GM18519 (cell line): ENCODE measurements at regions not wholly inside any gene's neighbourhood (a gene's known extent, or its start where the extent isn't known, plus 50 kb on each side); places are given as distances from the start of the nearest gene placed in this dataset.

Experiments
- ATAC-seq: cut with Tn5 transposase; IDR thresholded peaks from one replicate; pipeline ENCODE4 v1.9.1; 2021; ENCODE audit warnings: mild to moderate bottlenecking, moderate library complexity; ENCODE audit not compliant: unreplicated experiment, low FRiP score

GRCh38 chr7:9778367-9778766, 1195.3 kb upstream of the PHF14 start:
- ATAC-seq = no peak

GRCh38 chr7:9781710-9782109, 1192.0 kb upstream of the PHF14 start:
- no peak for ATAC-seq

- no peak for ATAC-seq
These were observed 1191.4 kb upstream of the PHF14 start for GRCh38 chr7:9782275-9782674.

- no peak for ATAC-seq
These were observed 1188.5 kb upstream of the PHF14 start for GRCh38 chr7:9785211-9785610.

- no peak for ATAC-seq
These were observed 1177.4 kb upstream of the PHF14 start for GRCh38 chr7:9796241-9796640.

- ATAC-seq = no peak
These were observed 1151.0 kb upstream of the PHF14 start for GRCh38 chr7:9822458-9823290.

- no peak for ATAC-seq
These were observed 1138.5 kb upstream of the PHF14 start for GRCh38 chr7:9835199-9835598.

- ATAC-seq = no peak
These were observed 1137.0 kb upstream of the PHF14 start for GRCh38 chr7:9836671-9837070.

- ATAC-seq = no peak
These were observed 1131.4 kb upstream of the PHF14 start for GRCh38 chr7:9842301-9842700.

- ATAC-seq = no peak
These were observed 1126.8 kb upstream of the PHF14 start for GRCh38 chr7:9846902-9847301.

GRCh38 chr7:9854605-9855004, 1119.1 kb upstream of the PHF14 start:
- no peak for ATAC-seq

- ATAC-seq = no peak
These were observed 1117.0 kb upstream of the PHF14 start for GRCh38 chr7:9856668-9857067.

- no peak for ATAC-seq
These were observed 1110.1 kb upstream of the PHF14 start for GRCh38 chr7:9863545-9863944.

- no peak for ATAC-seq
These were observed 1104.5 kb upstream of the PHF14 start for GRCh38 chr7:9869151-9869550.

GRCh38 chr7:9869566-9869965, 1104.1 kb upstream of the PHF14 start:
- no peak for ATAC-seq

GRCh38 chr7:9870674-9871073, 1103.0 kb upstream of the PHF14 start:
- ATAC-seq = no peak

GRCh38 chr7:9874182-9874581, 1099.5 kb upstream of the PHF14 start:
- ATAC-seq = no peak

GRCh38 chr7:9876053-9876452, 1097.6 kb upstream of the PHF14 start:
- ATAC-seq = no peak

- no peak for ATAC-seq
These were observed 1084.1 kb upstream of the PHF14 start for GRCh38 chr7:9889554-9889953.

GRCh38 chr7:9890092-9890491, 1083.6 kb upstream of the PHF14 start:
- ATAC-seq = no peak

GRCh38 chr7:9891056-9891455, 1082.6 kb upstream of the PHF14 start:
- no peak for ATAC-seq

- no peak for ATAC-seq
These were observed 1073.3 kb upstream of the PHF14 start for GRCh38 chr7:9900339-9900738.

- no peak for ATAC-seq
These were observed 1052.3 kb upstream of the PHF14 start for GRCh38 chr7:9921326-9921725.
